GM18858 (cell line): ENCODE measurements at regions not wholly inside any gene's neighbourhood (a gene's known extent, or its start where the extent isn't known, plus 50 kb on each side); places are given as distances from the start of the nearest gene placed in this dataset.

Experiments
- ATAC-seq: cut with Tn5 transposase; IDR thresholded peaks from one replicate; pipeline ENCODE4 v1.9.1; 2021; ENCODE audit not compliant: unreplicated experiment

- no peak for ATAC-seq
Observed at GRCh38 chr9:14399756-14400657, 86.1 kb upstream of the NFIB start.

GRCh38 chr9:14398473-14398872 lies 84.5 kb upstream of the NFIB start:
- ATAC-seq: no peak

GRCh38 chr9:14396171-14396570 lies 82.2 kb upstream of the NFIB start:
- ATAC-seq: no peak

- no peak for ATAC-seq
Observed at GRCh38 chr9:14395317-14396082, 81.6 kb upstream of the NFIB start.

GRCh38 chr9:14393418-14393817 lies 79.5 kb upstream of the NFIB start:
- ATAC-seq: no peak

- ATAC-seq: no peak
Observed at GRCh38 chr9:14391620-14392019, 77.7 kb upstream of the NFIB start.

- no peak for ATAC-seq
Observed at GRCh38 chr9:14389657-14390056, 75.7 kb upstream of the NFIB start.

- no peak for ATAC-seq
Observed at GRCh38 chr9:14389146-14389545, 75.2 kb upstream of the NFIB start.

GRCh38 chr9:14383773-14384172 lies 69.8 kb upstream of the NFIB start:
- ATAC-seq: no peak

GRCh38 chr9:14383294-14383693 lies 69.4 kb upstream of the NFIB start:
- no peak for ATAC-seq

- no peak for ATAC-seq
Observed at GRCh38 chr9:14380061-14380836, 66.3 kb upstream of the NFIB start.

- no peak for ATAC-seq
Observed at GRCh38 chr9:14379280-14379679, 65.3 kb upstream of the NFIB start.

- ATAC-seq: no peak
Observed at GRCh38 chr9:14373706-14374105, 59.8 kb upstream of the NFIB start.

- ATAC-seq: no peak
Observed at GRCh38 chr9:14373336-14373666, 59.4 kb upstream of the NFIB start.

- no peak for ATAC-seq
Observed at GRCh38 chr9:14372437-14373335, 58.7 kb upstream of the NFIB start.

- ATAC-seq: no peak
Observed at GRCh38 chr9:14369011-14369410, 55.1 kb upstream of the NFIB start.

GRCh38 chr9:14366076-14366475 lies 52.1 kb upstream of the NFIB start:
- ATAC-seq: no peak

GRCh38 chr9:14365670-14366069 lies 51.7 kb upstream of the NFIB start:
- ATAC-seq: no peak
